ENCODE measurements at regions not wholly inside any gene's neighbourhood (a gene's known extent, or its start where the extent isn't known, plus 50 kb on each side); places are given as distances from the start of the nearest gene placed in this dataset.

DNA sequence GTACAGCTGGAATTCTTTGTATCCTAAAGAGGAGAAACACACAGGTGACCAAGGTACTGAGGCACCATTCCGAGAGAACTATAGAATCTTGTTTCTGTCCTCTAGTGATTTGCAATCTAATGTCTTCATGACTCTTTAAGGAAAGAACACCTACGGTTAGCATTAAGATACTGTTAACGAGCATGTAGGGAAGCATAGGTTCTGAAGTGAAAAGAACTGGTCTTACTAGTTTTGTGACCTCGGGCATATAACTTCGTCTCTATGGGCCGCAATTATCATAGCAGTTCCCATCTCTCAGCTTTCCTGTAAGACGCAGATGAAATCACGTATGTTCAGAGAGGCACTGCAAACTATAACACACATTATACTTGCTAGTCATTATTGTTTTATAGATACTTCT lies 193.0 kb upstream of the NBEA start:
- TF ChIP-seq, protein P1, sequence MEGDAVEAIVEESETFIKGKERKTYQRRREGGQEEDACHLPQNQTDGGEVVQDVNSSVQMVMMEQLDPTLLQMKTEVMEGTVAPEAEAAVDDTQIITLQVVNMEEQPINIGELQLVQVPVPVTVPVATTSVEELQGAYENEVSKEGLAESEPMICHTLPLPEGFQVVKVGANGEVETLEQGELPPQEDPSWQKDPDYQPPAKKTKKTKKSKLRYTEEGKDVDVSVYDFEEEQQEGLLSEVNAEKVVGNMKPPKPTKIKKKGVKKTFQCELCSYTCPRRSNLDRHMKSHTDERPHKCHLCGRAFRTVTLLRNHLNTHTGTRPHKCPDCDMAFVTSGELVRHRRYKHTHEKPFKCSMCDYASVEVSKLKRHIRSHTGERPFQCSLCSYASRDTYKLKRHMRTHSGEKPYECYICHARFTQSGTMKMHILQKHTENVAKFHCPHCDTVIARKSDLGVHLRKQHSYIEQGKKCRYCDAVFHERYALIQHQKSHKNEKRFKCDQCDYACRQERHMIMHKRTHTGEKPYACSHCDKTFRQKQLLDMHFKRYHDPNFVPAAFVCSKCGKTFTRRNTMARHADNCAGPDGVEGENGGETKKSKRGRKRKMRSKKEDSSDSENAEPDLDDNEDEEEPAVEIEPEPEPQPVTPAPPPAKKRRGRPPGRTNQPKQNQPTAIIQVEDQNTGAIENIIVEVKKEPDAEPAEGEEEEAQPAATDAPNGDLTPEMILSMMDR (IDR thresholded peaks at IDR 0.05): no peak
- TF ChIP-seq POLR2AphosphoS5 (IDR thresholded peaks at IDR 0.05) (no peak), POLR2A (IDR thresholded peaks at IDR 0.05) (no peak), EP300 (IDR thresholded peaks at IDR 0.05) (no peak)
- Histone ChIP-seq H3K9me3 (no peaks in the 10 kb centered on the region), H3K4me3 (no peak overlapping the region), H3K27me3 (no peaks in the 10 kb centered on the region), H3K27ac (no peak overlapping the region), H3K36me3 (no peaks in the 10 kb centered on the region), H3K4me1 (peaks cover 0 to 34% (median 0%) of the 10 kb centered on the region in 3 donors)
- no peak for ATAC-seq
- WGBS, 2 donors (ENCODE audit: low coverage in 1 of 2): 90 to 100% methylated on average over 3 to 8 of the region's 8 CpGs

DNA sequence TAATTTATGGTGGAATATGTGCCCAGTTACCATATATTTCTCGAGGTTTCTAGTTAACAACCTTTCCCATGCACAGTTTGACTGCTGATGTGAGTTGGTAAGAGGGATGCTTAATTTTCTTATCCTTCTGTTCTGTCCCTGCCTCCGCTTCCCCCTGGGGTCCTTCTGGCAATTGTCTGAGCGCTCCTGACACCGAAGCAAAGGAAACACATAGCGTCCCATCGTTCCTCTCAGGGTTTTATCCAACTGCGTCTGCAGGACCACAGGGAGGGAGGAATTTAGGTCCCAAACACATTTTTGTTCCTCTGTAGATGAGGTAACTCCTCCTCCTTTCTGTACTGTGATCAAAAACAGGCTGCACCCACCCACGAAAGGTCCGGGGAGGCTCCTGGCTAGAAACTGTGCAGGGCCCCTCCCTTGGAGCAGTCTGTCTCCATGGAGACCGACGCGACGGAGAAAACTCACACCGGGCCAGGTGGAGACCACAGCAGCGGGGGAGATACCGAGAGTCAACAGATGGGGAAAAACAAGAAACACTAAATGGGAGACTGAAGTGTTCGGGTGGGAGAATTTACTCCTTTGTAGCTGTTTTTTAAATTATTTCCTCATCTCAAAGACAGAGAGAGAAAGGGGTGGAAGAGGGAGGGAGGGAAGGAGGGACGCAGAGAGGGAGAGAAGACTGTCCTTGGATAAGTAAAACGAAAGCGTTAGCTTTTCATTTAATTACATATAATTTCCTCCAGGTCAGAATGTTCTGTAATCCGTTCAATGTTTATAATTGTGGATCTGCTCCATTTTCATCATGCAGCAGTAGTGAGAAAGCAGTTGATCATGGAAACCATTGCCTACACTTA lies 191.8 kb upstream of the NBEA start:
- Histone ChIP-seq H3K27ac (no peak overlapping the region), H3K9me3 (no peaks in the 10 kb centered on the region), H3K4me3 (peak overlapping the region; percentile 45 to 64), H3K36me3 (no peaks in the 10 kb centered on the region), H3K27me3 (no peaks in the 10 kb centered on the region), H3K4me1 (peaks cover 0 to 34% (median 0%) of the 10 kb centered on the region in 3 donors)
- no peak for TF ChIP-seq POLR2A (IDR thresholded peaks at IDR 0.05)
- no peak for TF ChIP-seq EP300 (IDR thresholded peaks at IDR 0.05)
- TF ChIP-seq, protein P1 (IDR thresholded peaks at IDR 0.05): no peak
- 15 to 32% methylated on average over 11 to 15 of the region's 21 CpGs for WGBS, 2 donors (ENCODE audit: low coverage in 1 of 2)
- peak; percentile 40 for ATAC-seq

GRCh38 chr13:34751044-34751443 lies 191.0 kb upstream of the NBEA start:
- WGBS, 2 donors (ENCODE audit: low coverage in 1 of 2): 63 to 74% methylated on average over 3 of the region's 3 CpGs
- H3K9me3 ChIP-seq: no peaks in the 10 kb centered on the region
- no peak overlapping the region for H3K4me3 ChIP-seq
- H3K27ac ChIP-seq: no peak overlapping the region
- no peak for TF ChIP-seq POLR2AphosphoS5 (IDR thresholded peaks at IDR 0.05)
- no peak for TF ChIP-seq POLR2A (IDR thresholded peaks at IDR 0.05)
- no peak for TF ChIP-seq EP300 (IDR thresholded peaks at IDR 0.05)
- TF ChIP-seq, protein P1 (IDR thresholded peaks at IDR 0.05): no peak
- peaks cover 0 to 34% (median 0%) of the 10 kb centered on the region in 3 donors for H3K4me1 ChIP-seq
- no peak for ATAC-seq
- H3K36me3 ChIP-seq: no peaks in the 10 kb centered on the region
- no peaks in the 10 kb centered on the region for H3K27me3 ChIP-seq

- Histone ChIP-seq H3K27ac (no peak overlapping the region), H3K27me3 (no peaks in the 10 kb centered on the region), H3K4me3 (no peak overlapping the region), H3K4me1 (peaks cover 0 to 34% (median 0%) of the 10 kb centered on the region in 3 donors), H3K36me3 (no peaks in the 10 kb centered on the region), H3K9me3 (no peaks in the 10 kb centered on the region)
- ATAC-seq: no peak
- 92 to 100% methylated on average over 3 of the region's 3 CpGs for WGBS, 2 donors (ENCODE audit: low coverage in 1 of 2)
- TF ChIP-seq EP300 (IDR thresholded peaks at IDR 0.05): no peak
- TF ChIP-seq, protein P1 (IDR thresholded peaks at IDR 0.05): no peak
- TF ChIP-seq POLR2A (IDR thresholded peaks at IDR 0.05): no peak
- no peak for TF ChIP-seq POLR2AphosphoS5 (IDR thresholded peaks at IDR 0.05)
Measured at GRCh38 chr13:34751492-34751891, 190.6 kb upstream of the NBEA start.

Data from gastroesophageal sphincter (tissue), 4 donors.